GM12878 (cell line): ENCODE measurements at regions not wholly inside any gene's neighbourhood (a gene's known extent, or its start where the extent isn't known, plus 50 kb on each side); places are given as distances from the start of the nearest gene placed in this dataset.

ENCODE experiments used
- ATAC-seq: fragments of 200-7000 bp; cut with Tn5 transposase; 3 replicates; pipeline ENCODE4 v1.9.1; 2020; ENCODE audit warnings: mild to moderate bottlenecking, moderate library complexity
- BruUV-seq: library from RNA; stranded (reverse); fragments of 400-500 nt; replicated peaks from 2 replicates; lab custom pipeline; 2021; lab: Mats Ljungman, UMichigan
- CTCF ChIA-PET: fragments of 300-600 bp; sonication (Branson Sonifier 250); formaldehyde crosslinking; extraction: SDS; loops from one replicate; lab custom pipeline; 2021; ENCODE audit warnings: inconsistent platforms; lab: Yijun Ruan, JAX
- POLR2A ChIA-PET: fragments of 350-600 bp; formaldehyde crosslinking; extraction: SDS; loops from one replicate; lab custom pipeline; 2021; ENCODE audit warnings: inconsistent platforms; lab: Charles Lee
- RAD21 ChIA-PET: fragments of 300-600 bp; sonication (Branson Sonifier 250); formaldehyde crosslinking; loops from one replicate; lab custom pipeline; 2023; ENCODE audit warnings: antibody characterized with exemption; ENCODE audit not compliant: unreplicated experiment; lab: Charles Lee
- SMC1A ChIA-PET: fragments of 300-600 bp; sonication (Branson Sonifier 250); formaldehyde crosslinking; loops from one replicate; lab custom pipeline; 2023; ENCODE audit not compliant: unreplicated experiment, uncharacterized antibody; lab: Charles Lee
- DNase-seq: peaks from one replicate; pipeline ENCODE4 v3.0.0-alpha.2; 2011; ENCODE audit warnings: low read depth, low spot score
- FAIRE-seq: peaks from 3 replicates; lab custom pipeline; 2011; peaks lifted over from hg19 to GRCh38; lab: Jason Lieb, UNC
- H2AFZ ChIP-seq: 2 replicates; pipeline ENCODE4 v1.6.0; 2011; ENCODE audit warnings: low read depth, low read length, control low read depth; ENCODE audit not compliant: control insufficient read depth
- H3K27ac ChIP-seq: 2 replicates; pipeline ENCODE4 v1.5.1; 2011; ENCODE audit warnings: control low read depth; ENCODE audit not compliant: control insufficient read depth, insufficient read depth
- H3K27me3 ChIP-seq, 2 experiments: replicated peaks in 1 of 2; 2 replicates each; pipeline versions ENCODE4 v1.6.0 to v1.6.1; 2011; ENCODE audit warnings: low read length in 1 of 2; ENCODE audit not compliant: control insufficient read depth in 2 of 2, insufficient read depth in 2 of 2
- H3K36me3 ChIP-seq, 2 experiments: 2 replicates each; pipeline ENCODE4 v1.5.1; 2011; ENCODE audit warnings: low read length in 1 of 2; ENCODE audit not compliant: control insufficient read depth in 2 of 2, insufficient read depth in 2 of 2
- H3K4me1 ChIP-seq: 2 replicates; pipeline ENCODE4 v1.6.1; 2011; ENCODE audit warnings: mild to moderate bottlenecking, low read length, moderate library complexity, mixed read lengths; ENCODE audit not compliant: control insufficient read depth, insufficient read depth
- H3K4me2 ChIP-seq: 2 replicates; pipeline ENCODE4 v1.6.0; 2011; ENCODE audit warnings: control low read depth; ENCODE audit not compliant: control insufficient read depth, insufficient read depth
- H3K4me3 ChIP-seq: fragments of 200-600 bp; sonication (generic); 2 replicates; pipeline ENCODE4 v1.5.1; 2016
- H3K79me2 ChIP-seq: 2 replicates; pipeline ENCODE4 v1.6.0; 2011; ENCODE audit warnings: low read length; ENCODE audit not compliant: control insufficient read depth, insufficient read depth
- H3K9ac ChIP-seq: 2 replicates; pipeline ENCODE4 v1.8.0; 2011; ENCODE audit warnings: low read length, control low read depth, mixed read lengths; ENCODE audit not compliant: control insufficient read depth, insufficient read depth
- H3K9me3 ChIP-seq: replicated peaks from 3 replicates; pipeline ENCODE4 v1.5.1; 2011; ENCODE audit warnings: mild to moderate bottlenecking, low read length; ENCODE audit not compliant: control insufficient read depth, insufficient read depth
- H4K20me1 ChIP-seq: 2 replicates; pipeline ENCODE4 v1.6.0; 2011; ENCODE audit not compliant: control insufficient read depth, insufficient read depth
- ATF3 ChIP-seq: IDR thresholded peaks from 2 replicates; pipeline ENCODE4 v1.6.1; 2011; ENCODE audit warnings: low read depth, mild to moderate bottlenecking, low read length, moderate library complexity, borderline replicate concordance; ENCODE audit errors: extremely low read depth
- BRCA1 ChIP-seq: IDR thresholded peaks from 2 replicates; pipeline ENCODE4 v1.6.1; 2011; ENCODE audit warnings: low read depth, low read length, improper control_type of control experiment
- CHD4 ChIP-seq: fragments of 200-600 bp; sonication (generic); IDR thresholded peaks from 2 replicates; pipeline ENCODE4 v1.6.1; 2016; ENCODE audit warnings: mild to moderate bottlenecking
- FOS ChIP-seq: IDR thresholded peaks from 3 replicates; pipeline ENCODE4 v1.6.1; 2011; ENCODE audit warnings: borderline replicate concordance; ENCODE audit not compliant: insufficient read length; ENCODE audit errors: extremely low read depth
- GATAD2B ChIP-seq: fragments of 450-650 bp; conservative IDR thresholded peaks from 2 replicates; pipeline ENCODE4 v1.6.1; 2017; ENCODE audit warnings: low read depth, mild to moderate bottlenecking, moderate library complexity
- HDAC2 ChIP-seq: fragments of 200-600 bp; sonication (generic); IDR thresholded peaks from 2 replicates; pipeline ENCODE4 v1.6.1; 2017
- MXI1 ChIP-seq: fragments of 150-350 bp; IDR thresholded peaks from 2 replicates; pipeline ENCODE4 v1.6.1; 2011; ENCODE audit warnings: low read depth, mild to moderate bottlenecking, inconsistent platforms, low read length, improper control_type of control experiment
- PKNOX1 ChIP-seq: fragments of 450-650 bp; IDR thresholded peaks from 2 replicates; pipeline ENCODE4 v1.6.1; 2016; ENCODE audit warnings: mild to moderate bottlenecking
- RELB ChIP-seq: fragments of 450-650 bp; IDR thresholded peaks from 2 replicates; pipeline ENCODE4 v1.6.1; 2017; ENCODE audit warnings: low read depth, mild to moderate bottlenecking, moderate library complexity
- SMAD1 ChIP-seq: fragments of 450-650 bp; IDR thresholded peaks from 2 replicates; pipeline ENCODE4 v1.6.1; 2018; ENCODE audit warnings: mild to moderate bottlenecking, low read depth; ENCODE audit not compliant: partially characterized antibody
- SPI1 ChIP-seq: IDR thresholded peaks from 2 replicates; pipeline ENCODE4 v1.6.1; 2011; ENCODE audit warnings: low read depth, mild to moderate bottlenecking, low read length, moderate library complexity, borderline replicate concordance; ENCODE audit not compliant: insufficient read depth
- ZBED1 ChIP-seq: IDR thresholded peaks from 2 replicates; pipeline ENCODE4 v1.6.1; 2016; ENCODE audit warnings: borderline replicate concordance
- ZBTB4 ChIP-seq: fragments of 450-650 bp; formaldehyde crosslinking; IDR thresholded peaks from 2 replicates; pipeline ENCODE4 v1.4.0; 2022; ENCODE audit warnings: mild to moderate bottlenecking, moderate library complexity
- WGBS: methylation state at CpG from one replicate; pipeline ENCODE4 v1.1.6; 2016; ENCODE audit warnings: low lambda C conversion rate; ENCODE audit not compliant: insufficient replicate concordance, insufficient coverage; ENCODE audit errors: missing lambda C conversion rate; 5-methylcytosine and 5-hydroxymethylcytosine counted together
- in situ Hi-C: fragments of 300-500 bp; cut with MboI; formaldehyde crosslinking; loops from 9 replicates; pipeline ENCODE4 v1.14.3; 2018; ENCODE audit warnings: mixed read lengths
- intact Hi-C: fragments of 100-400 bp; cut with micrococcal nuclease; formaldehyde crosslinking; loops from one replicate; pipeline ENCODE4 v1.14.2; 2022; ENCODE audit not compliant: unreplicated experiment

GRCh38 chr6:27758491-27758890, 153.7 kb downstream of the OR2B2 start:
- no peak for TF ChIP-seq FOS
- TF ChIP-seq MXI1, result no peak
- no peak for TF ChIP-seq SMAD1
- no peak for TF ChIP-seq BRCA1
- no peak for TF ChIP-seq HDAC2
- no peak for TF ChIP-seq ATF3
- no peak for TF ChIP-seq SPI1
- no peak for TF ChIP-seq ZBTB4 (CRISPR knock-in tag)
- no peak for TF ChIP-seq ZBED1
- no peak for TF ChIP-seq PKNOX1
- TF ChIP-seq CHD4, result no peak
- TF ChIP-seq RELB, result no peak
- no peak for TF ChIP-seq GATAD2B
- TF ChIP-seq, all 136 proteins: peak for 0
- in situ Hi-C loops, result loop anchor here (25.0 kb wide), 1 partner anchor 246 kb away; no protein-coding TSS in a partner anchor
- peaks cover 26% of the 10 kb centered on the region for H3K4me1 ChIP-seq
- H3K27ac ChIP-seq, result no peak overlapping the region
- no peaks in the 10 kb centered on the region for H4K20me1 ChIP-seq
- CTCF ChIA-PET, result interaction anchor here (0.7 to 13.3 kb wide), 5 partner anchors 14 to 581 kb away, joined by 3 to 193 read pairs (median 3); no protein-coding TSS in a partner anchor
- POLR2A ChIA-PET, result interaction anchor here (0.6 to 2.5 kb wide), 8 partner anchors 10 to 1964 kb away, joined by 3 to 12 read pairs (median 4); no protein-coding TSS in a partner anchor
- BruUV-seq, result no TSS peak
- no peak for FAIRE-seq
- DNase-seq, result no peak
- H3K4me2 ChIP-seq, result no peak overlapping the region; the same call in 1 of the 2 replicates
- peak overlapping the region; percentile 69; the same call in 1 of the 2 replicates for H3K4me3 ChIP-seq
- peaks cover 6% of the 10 kb centered on the region for H3K79me2 ChIP-seq
- H3K9me3 ChIP-seq, result no peaks in the 10 kb centered on the region
- no peak for ATAC-seq
- H2AFZ ChIP-seq, result no peak overlapping the region
- no peaks in the 10 kb centered on the region for H3K36me3 ChIP-seq
- SMC1A ChIA-PET, result interaction anchor here (1.0 to 6.0 kb wide), 5 partner anchors 9 to 31 kb away, joined by 3 to 93 read pairs (median 7); no protein-coding TSS in a partner anchor
- 86% methylated on average over 10 of the region's 10 CpGs for whole genome bisulfite sequencing
- no peak overlapping the region for H3K9ac ChIP-seq
- intact Hi-C loops, result no loop called here
- RAD21 ChIA-PET, result interaction anchor here (0.6 to 5.5 kb wide), 5 partner anchors 14 to 581 kb away, joined by 3 to 43 read pairs (median 12); no protein-coding TSS in a partner anchor
- H3K27me3 ChIP-seq, result no peaks in the 10 kb centered on the region
